ENCODE measurements at regions not wholly inside any gene's neighbourhood (a gene's known extent, or its start where the extent isn't known, plus 50 kb on each side); places are given as distances from the start of the nearest gene placed in this dataset.

- Histone ChIP-seq H3K36me3 (ENCODE audit: control insufficient read depth, insufficient read depth, low read length) (no peaks in the 10 kb centered on the region), H3K4me1 (ENCODE audit: control insufficient read depth, insufficient read depth, low read length) (peaks cover 6% of the 10 kb centered on the region), H3K9ac (ENCODE audit: low read length) (no peak overlapping the region), H3K27me3 (ENCODE audit: control insufficient read depth, insufficient read depth, low read length) (no peaks in the 10 kb centered on the region), H3K4me3 (ENCODE audit: low read length) (no peak overlapping the region), H3K27ac (ENCODE audit: low read depth, low read length) (no peak overlapping the region)
Measured at GRCh38 chr2:40507432-40507831, 55.5 kb upstream of the SLC8A1 start.

- Histone ChIP-seq H3K9ac (ENCODE audit: low read length) (no peak overlapping the region), H3K4me3 (ENCODE audit: low read length) (peak overlapping the region; percentile 19), H3K27ac (ENCODE audit: low read depth, low read length) (peak overlapping the region; percentile 37), H3K36me3 (ENCODE audit: control insufficient read depth, insufficient read depth, low read length) (no peaks in the 10 kb centered on the region), H3K4me1 (ENCODE audit: control insufficient read depth, insufficient read depth, low read length) (peaks cover 10% of the 10 kb centered on the region), H3K27me3 (ENCODE audit: control insufficient read depth, insufficient read depth, low read length) (no peaks in the 10 kb centered on the region)
Measured at GRCh38 chr2:40510304-40510703, 58.4 kb upstream of the SLC8A1 start.

- H3K4me1 ChIP-seq (ENCODE audit: control insufficient read depth, insufficient read depth, low read length): peaks cover 10% of the 10 kb centered on the region
- no peaks in the 10 kb centered on the region for H3K27me3 ChIP-seq (ENCODE audit: control insufficient read depth, insufficient read depth, low read length)
- no peaks in the 10 kb centered on the region for H3K36me3 ChIP-seq (ENCODE audit: control insufficient read depth, insufficient read depth, low read length)
- H3K4me3 ChIP-seq (ENCODE audit: low read length): peak overlapping the region; percentile 67
- H3K27ac ChIP-seq (ENCODE audit: low read depth, low read length): peak overlapping the region; percentile 85
- no peak overlapping the region for H3K9ac ChIP-seq (ENCODE audit: low read length)
Measured at GRCh38 chr2:40511661-40512213, 59.8 kb upstream of the SLC8A1 start.

GRCh38 chr2:40512256-40512655 is 60.4 kb upstream of the SLC8A1 start:
- no peaks in the 10 kb centered on the region for H3K36me3 ChIP-seq (ENCODE audit: control insufficient read depth, insufficient read depth, low read length)
- H3K4me1 ChIP-seq (ENCODE audit: control insufficient read depth, insufficient read depth, low read length): peaks cover 10% of the 10 kb centered on the region
- peak overlapping the region; percentile 67 for H3K4me3 ChIP-seq (ENCODE audit: low read length)
- peak overlapping the region; percentile 85 for H3K27ac ChIP-seq (ENCODE audit: low read depth, low read length)
- H3K27me3 ChIP-seq (ENCODE audit: control insufficient read depth, insufficient read depth, low read length): no peaks in the 10 kb centered on the region
- no peak overlapping the region for H3K9ac ChIP-seq (ENCODE audit: low read length)

- Histone ChIP-seq H3K4me3 (ENCODE audit: low read length) (no peak overlapping the region), H3K9ac (ENCODE audit: low read length) (no peak overlapping the region)
Measured at GRCh38 chr2:40513201-40513600, 61.3 kb upstream of the SLC8A1 start.

GRCh38 chr2:40516604-40517003 is 64.7 kb upstream of the SLC8A1 start:
- Histone ChIP-seq H3K27me3 (ENCODE audit: control insufficient read depth, insufficient read depth, low read length) (no peaks in the 10 kb centered on the region), H3K9ac (ENCODE audit: low read length) (no peak overlapping the region), H3K4me1 (ENCODE audit: control insufficient read depth, insufficient read depth, low read length) (peaks cover 4% of the 10 kb centered on the region), H3K27ac (ENCODE audit: low read depth, low read length) (no peak overlapping the region), H3K36me3 (ENCODE audit: control insufficient read depth, insufficient read depth, low read length) (no peaks in the 10 kb centered on the region), H3K4me3 (ENCODE audit: low read length) (no peak overlapping the region)

More at GRCh38 chr2:40513201-40513600, 61.3 kb upstream of the SLC8A1 start:
- Histone ChIP-seq H3K27ac (ENCODE audit: low read depth, low read length) (peak overlapping the region; percentile 30), H3K36me3 (ENCODE audit: control insufficient read depth, insufficient read depth, low read length) (no peaks in the 10 kb centered on the region), H3K27me3 (ENCODE audit: control insufficient read depth, insufficient read depth, low read length) (no peaks in the 10 kb centered on the region), H3K4me1 (ENCODE audit: control insufficient read depth, insufficient read depth, low read length) (peaks cover 7% of the 10 kb centered on the region)

- H3K36me3 ChIP-seq (ENCODE audit: control insufficient read depth, insufficient read depth, low read length): no peaks in the 10 kb centered on the region
- H3K27me3 ChIP-seq (ENCODE audit: control insufficient read depth, insufficient read depth, low read length): no peaks in the 10 kb centered on the region
- H3K27ac ChIP-seq (ENCODE audit: low read depth, low read length): no peak overlapping the region
- H3K4me1 ChIP-seq (ENCODE audit: control insufficient read depth, insufficient read depth, low read length): no peaks in the 10 kb centered on the region
- no peak overlapping the region for H3K4me3 ChIP-seq (ENCODE audit: low read length)
- no peak overlapping the region for H3K9ac ChIP-seq (ENCODE audit: low read length)
Measured at GRCh38 chr2:40528564-40528963, 76.7 kb upstream of the SLC8A1 start.

- no peaks in the 10 kb centered on the region for H3K27me3 ChIP-seq (ENCODE audit: control insufficient read depth, insufficient read depth, low read length)
- H3K4me1 ChIP-seq (ENCODE audit: control insufficient read depth, insufficient read depth, low read length): no peaks in the 10 kb centered on the region
- H3K27ac ChIP-seq (ENCODE audit: low read depth, low read length): no peak overlapping the region
- H3K9ac ChIP-seq (ENCODE audit: low read length): no peak overlapping the region
- no peaks in the 10 kb centered on the region for H3K36me3 ChIP-seq (ENCODE audit: control insufficient read depth, insufficient read depth, low read length)
- no peak overlapping the region for H3K4me3 ChIP-seq (ENCODE audit: low read length)
Measured at GRCh38 chr2:40531359-40531758, 79.5 kb upstream of the SLC8A1 start.

GRCh38 chr2:40534528-40534927 is 82.6 kb upstream of the SLC8A1 start:
- H3K36me3 ChIP-seq (ENCODE audit: control insufficient read depth, insufficient read depth, low read length): no peaks in the 10 kb centered on the region
- no peak overlapping the region for H3K27ac ChIP-seq (ENCODE audit: low read depth, low read length)
- H3K4me3 ChIP-seq (ENCODE audit: low read length): no peak overlapping the region
- no peak overlapping the region for H3K9ac ChIP-seq (ENCODE audit: low read length)
- no peaks in the 10 kb centered on the region for H3K4me1 ChIP-seq (ENCODE audit: control insufficient read depth, insufficient read depth, low read length)
- no peaks in the 10 kb centered on the region for H3K27me3 ChIP-seq (ENCODE audit: control insufficient read depth, insufficient read depth, low read length)

GRCh38 chr2:40535972-40536371 is 84.1 kb upstream of the SLC8A1 start:
- no peak overlapping the region for H3K27ac ChIP-seq (ENCODE audit: low read depth, low read length)
- no peaks in the 10 kb centered on the region for H3K27me3 ChIP-seq (ENCODE audit: control insufficient read depth, insufficient read depth, low read length)
- H3K4me3 ChIP-seq (ENCODE audit: low read length): no peak overlapping the region
- H3K36me3 ChIP-seq (ENCODE audit: control insufficient read depth, insufficient read depth, low read length): no peaks in the 10 kb centered on the region
- H3K4me1 ChIP-seq (ENCODE audit: control insufficient read depth, insufficient read depth, low read length): no peaks in the 10 kb centered on the region
- no peak overlapping the region for H3K9ac ChIP-seq (ENCODE audit: low read length)

GRCh38 chr2:40540026-40540425 is 88.1 kb upstream of the SLC8A1 start:
- Histone ChIP-seq H3K4me3 (ENCODE audit: low read length) (no peak overlapping the region), H3K36me3 (ENCODE audit: control insufficient read depth, insufficient read depth, low read length) (no peaks in the 10 kb centered on the region), H3K27me3 (ENCODE audit: control insufficient read depth, insufficient read depth, low read length) (no peaks in the 10 kb centered on the region), H3K4me1 (ENCODE audit: control insufficient read depth, insufficient read depth, low read length) (no peaks in the 10 kb centered on the region), H3K27ac (ENCODE audit: low read depth, low read length) (no peak overlapping the region), H3K9ac (ENCODE audit: low read length) (no peak overlapping the region)

- Histone ChIP-seq H3K9ac (ENCODE audit: low read length) (no peak overlapping the region), H3K27ac (ENCODE audit: low read depth, low read length) (no peak overlapping the region), H3K27me3 (ENCODE audit: control insufficient read depth, insufficient read depth, low read length) (no peaks in the 10 kb centered on the region), H3K36me3 (ENCODE audit: control insufficient read depth, insufficient read depth, low read length) (no peaks in the 10 kb centered on the region), H3K4me1 (ENCODE audit: control insufficient read depth, insufficient read depth, low read length) (no peaks in the 10 kb centered on the region), H3K4me3 (ENCODE audit: low read length) (no peak overlapping the region)
Measured at GRCh38 chr2:40543381-40543780, 91.5 kb upstream of the SLC8A1 start.

GRCh38 chr2:40544072-40544471 is 92.2 kb upstream of the SLC8A1 start:
- Histone ChIP-seq H3K4me1 (ENCODE audit: control insufficient read depth, insufficient read depth, low read length) (no peaks in the 10 kb centered on the region), H3K27me3 (ENCODE audit: control insufficient read depth, insufficient read depth, low read length) (no peaks in the 10 kb centered on the region), H3K36me3 (ENCODE audit: control insufficient read depth, insufficient read depth, low read length) (no peaks in the 10 kb centered on the region), H3K27ac (ENCODE audit: low read depth, low read length) (no peak overlapping the region), H3K4me3 (ENCODE audit: low read length) (no peak overlapping the region), H3K9ac (ENCODE audit: low read length) (no peak overlapping the region)

Measured in rectal smooth muscle tissue (tissue), 1 donor.